IPS-15b (cell line): ENCODE measurements at regions not wholly inside any gene's neighbourhood (a gene's known extent, or its start where the extent isn't known, plus 50 kb on each side); places are given as distances from the start of the nearest gene placed in this dataset.

Experiments used
- H3K27me3 ChIP-seq: one replicate; pipeline ENCODE4 v1.6.1; 2013; ENCODE audit warnings: low read length; ENCODE audit not compliant: control insufficient read depth, insufficient read depth
- H3K36me3 ChIP-seq: one replicate; pipeline ENCODE4 v1.6.1; 2013; ENCODE audit warnings: low read length; ENCODE audit not compliant: control insufficient read depth, insufficient read depth
- H3K4me1 ChIP-seq: one replicate; pipeline ENCODE4 v1.6.1; 2013; ENCODE audit warnings: mild to moderate bottlenecking, low read length; ENCODE audit not compliant: control insufficient read depth, insufficient read depth
- H3K4me3 ChIP-seq: one replicate; pipeline ENCODE4 v1.5.1; 2013; ENCODE audit warnings: low read depth, low read length
- H3K9ac ChIP-seq: one replicate; pipeline ENCODE4 v1.6.1; 2013; ENCODE audit warnings: low read depth, mild to moderate bottlenecking, low read length
- H3K9me3 ChIP-seq: one replicate; pipeline ENCODE4 v1.6.1; 2013; ENCODE audit warnings: mild to moderate bottlenecking, low read length; ENCODE audit not compliant: control insufficient read depth, insufficient read depth

GRCh38 chr2:144146876-144147275 lies 373.0 kb downstream of the ZEB2 start:
- H3K4me3 ChIP-seq, result no peak overlapping the region
- no peaks in the 10 kb centered on the region for H3K36me3 ChIP-seq
- H3K9me3 ChIP-seq, result no peaks in the 10 kb centered on the region
- H3K4me1 ChIP-seq, result no peaks in the 10 kb centered on the region
- H3K9ac ChIP-seq, result no peak overlapping the region
- H3K27me3 ChIP-seq, result no peaks in the 10 kb centered on the region

DNA sequence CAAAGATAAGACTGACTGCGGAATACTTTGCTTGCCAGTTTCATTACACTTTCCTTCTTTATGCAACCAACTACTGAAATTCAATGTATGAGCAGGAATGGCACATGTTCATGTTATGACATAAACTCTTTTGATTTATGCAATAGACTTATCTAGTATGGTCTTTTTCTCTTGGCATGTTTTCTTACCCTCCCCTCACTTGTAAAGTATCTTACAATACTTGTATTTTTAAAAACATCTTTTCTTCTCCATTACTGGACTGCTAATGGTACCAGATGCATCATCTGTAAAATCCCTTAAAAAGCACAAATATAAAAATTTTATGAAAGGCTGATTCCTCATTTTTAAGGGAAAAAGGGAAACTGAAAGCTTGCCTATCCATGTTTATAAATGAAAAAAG lies 373.8 kb downstream of the ZEB2 start:
- Histone ChIP-seq H3K27me3 (no peaks in the 10 kb centered on the region), H3K4me1 (no peaks in the 10 kb centered on the region), H3K9me3 (no peaks in the 10 kb centered on the region), H3K36me3 (no peaks in the 10 kb centered on the region), H3K4me3 (no peak overlapping the region), H3K9ac (no peak overlapping the region)

GRCh38 chr2:144143294-144144151 lies 376.4 kb downstream of the ZEB2 start:
- H3K9ac ChIP-seq, result no peak overlapping the region
- no peaks in the 10 kb centered on the region for H3K27me3 ChIP-seq
- H3K9me3 ChIP-seq, result no peaks in the 10 kb centered on the region
- H3K4me3 ChIP-seq, result no peak overlapping the region
- no peaks in the 10 kb centered on the region for H3K4me1 ChIP-seq
- H3K36me3 ChIP-seq, result no peaks in the 10 kb centered on the region

GRCh38 chr2:144140891-144141290 lies 379.0 kb downstream of the ZEB2 start:
- Histone ChIP-seq H3K36me3 (no peaks in the 10 kb centered on the region), H3K9ac (no peak overlapping the region)

DNA sequence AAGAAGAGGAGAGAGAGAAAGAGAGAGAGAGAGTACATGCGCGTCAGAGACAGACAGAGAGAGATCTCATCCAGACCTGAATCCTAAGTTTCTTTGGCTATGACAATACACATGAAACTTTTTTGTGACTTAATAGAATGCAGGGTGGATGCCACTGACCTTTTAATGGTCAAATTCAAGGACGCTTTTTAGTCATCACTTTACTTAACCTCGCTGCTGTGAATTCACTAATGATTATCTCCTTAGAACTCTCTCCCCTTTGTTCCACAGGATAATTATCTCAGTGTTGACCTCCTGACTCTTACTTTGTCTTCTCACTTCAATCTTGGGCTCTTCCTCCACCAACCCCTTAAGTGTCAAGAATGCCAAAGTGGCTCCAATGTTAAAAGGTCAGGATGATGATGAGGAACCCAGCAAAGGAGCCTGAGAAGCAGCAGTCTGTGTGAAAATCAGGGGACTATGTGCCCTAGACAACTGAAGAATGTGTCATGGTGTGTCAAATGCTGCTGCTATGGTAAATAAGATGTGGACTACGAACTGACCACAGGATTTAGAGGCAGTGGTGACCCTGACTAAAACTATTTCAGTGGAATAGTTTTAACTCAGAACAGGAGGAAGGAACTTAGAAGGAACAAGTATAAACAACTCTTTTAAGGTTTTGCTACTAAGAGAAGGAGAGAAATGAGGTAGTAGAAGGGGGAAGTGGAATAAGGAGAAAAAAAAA lies 382.1 kb downstream of the ZEB2 start:
- no peaks in the 10 kb centered on the region for H3K9me3 ChIP-seq
- no peak overlapping the region for H3K9ac ChIP-seq
- H3K27me3 ChIP-seq, result no peaks in the 10 kb centered on the region
- no peak overlapping the region for H3K4me3 ChIP-seq
- H3K36me3 ChIP-seq, result no peaks in the 10 kb centered on the region
- H3K4me1 ChIP-seq, result peaks cover 3% of the 10 kb centered on the region

More at GRCh38 chr2:144140891-144141290, 379.0 kb downstream of the ZEB2 start:
- Histone ChIP-seq H3K9me3 (no peaks in the 10 kb centered on the region), H3K27me3 (no peaks in the 10 kb centered on the region), H3K4me3 (no peak overlapping the region), H3K4me1 (no peaks in the 10 kb centered on the region)

- Histone ChIP-seq H3K36me3 (no peaks in the 10 kb centered on the region), H3K9ac (no peak overlapping the region), H3K27me3 (no peaks in the 10 kb centered on the region)
Measured at GRCh38 chr2:144137272-144137671, 382.6 kb downstream of the ZEB2 start.

GRCh38 chr2:144136297-144137010 lies 383.5 kb downstream of the ZEB2 start:
- H3K4me1 ChIP-seq, result peaks cover 3% of the 10 kb centered on the region
- H3K36me3 ChIP-seq, result no peaks in the 10 kb centered on the region
- no peak overlapping the region for H3K4me3 ChIP-seq
- no peak overlapping the region for H3K9ac ChIP-seq
- no peaks in the 10 kb centered on the region for H3K9me3 ChIP-seq
- H3K27me3 ChIP-seq, result no peaks in the 10 kb centered on the region

More at GRCh38 chr2:144137272-144137671, 382.6 kb downstream of the ZEB2 start:
- Histone ChIP-seq H3K9me3 (no peaks in the 10 kb centered on the region), H3K4me3 (no peak overlapping the region), H3K4me1 (peaks cover 3% of the 10 kb centered on the region)

DNA sequence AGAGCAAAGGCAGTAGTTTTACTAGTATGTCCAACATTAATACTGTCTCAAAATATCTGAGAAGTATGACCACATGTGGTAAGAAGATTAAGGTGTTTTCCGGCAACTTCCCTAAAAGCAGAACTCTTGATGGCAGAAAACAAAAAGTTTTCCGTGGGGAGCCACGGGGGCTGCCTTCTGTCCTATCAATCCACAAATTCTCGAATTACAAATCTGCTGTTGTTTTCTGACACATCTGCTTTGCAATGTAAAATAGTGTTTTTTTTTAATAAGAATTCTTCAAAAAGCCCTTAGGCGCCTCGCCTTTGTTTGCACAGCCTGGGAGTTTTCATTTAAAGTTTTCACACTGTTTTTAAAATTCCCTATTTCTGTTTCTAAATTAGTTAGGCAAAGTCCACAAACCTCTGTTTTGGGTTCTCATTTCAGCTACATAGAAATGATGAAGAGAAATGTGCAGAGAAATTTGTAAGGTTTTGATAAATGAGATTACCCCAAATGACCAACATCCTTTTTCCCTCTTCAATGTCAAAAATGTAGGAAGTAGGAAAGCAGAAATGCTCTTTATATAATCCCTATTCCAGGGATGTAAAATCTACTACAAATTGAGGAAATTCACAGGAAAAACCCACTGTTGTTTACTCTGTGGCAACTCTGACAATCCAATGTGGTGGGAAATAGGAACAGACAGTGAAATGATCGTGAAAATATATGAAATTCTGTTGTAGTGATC lies 385.8 kb downstream of the ZEB2 start:
- H3K9ac ChIP-seq, result no peak overlapping the region

DNA sequence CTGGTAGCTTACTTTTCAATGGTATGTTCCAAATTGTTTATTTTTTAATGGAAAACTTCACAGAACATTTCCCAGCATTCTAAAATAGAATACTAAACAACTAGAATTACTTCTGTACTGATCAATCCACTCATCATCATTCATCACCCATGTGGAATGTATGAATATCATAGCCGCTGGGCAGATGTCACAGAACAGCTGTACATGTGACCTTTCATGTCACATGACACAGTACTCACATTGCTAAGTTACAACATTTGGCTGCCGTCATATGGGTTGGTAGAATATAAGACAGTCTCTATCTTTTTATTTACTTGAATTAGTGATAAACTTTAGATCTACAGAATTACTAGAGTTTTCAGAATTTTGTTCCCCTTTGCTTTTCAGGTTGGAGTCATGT lies 387.6 kb downstream of the ZEB2 start:
- H3K36me3 ChIP-seq, result no peaks in the 10 kb centered on the region

More for the DNA sequence above, 385.8 kb downstream of the ZEB2 start:
- no peaks in the 10 kb centered on the region for H3K36me3 ChIP-seq
- H3K9me3 ChIP-seq, result no peaks in the 10 kb centered on the region
- no peaks in the 10 kb centered on the region for H3K27me3 ChIP-seq
- no peak overlapping the region for H3K4me3 ChIP-seq
- H3K4me1 ChIP-seq, result peaks cover 3% of the 10 kb centered on the region

DNA sequence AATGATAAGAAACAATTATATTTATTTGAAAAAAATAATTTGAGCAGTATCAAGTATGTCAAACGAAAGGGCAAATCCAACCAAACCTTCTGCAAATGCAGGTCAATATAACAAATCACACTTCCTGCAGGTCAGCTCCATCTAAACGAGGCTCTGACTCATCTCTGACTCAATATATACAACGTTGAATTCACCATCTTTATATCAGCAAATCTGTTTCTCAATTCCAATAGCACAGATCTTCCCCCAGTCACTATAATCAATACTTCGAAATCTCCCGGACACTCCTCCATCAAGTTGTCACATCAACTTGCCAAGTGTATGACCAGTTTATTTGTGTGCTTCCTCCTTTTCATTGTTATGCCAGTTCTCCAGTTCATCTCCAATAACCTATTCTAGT lies 388.9 kb downstream of the ZEB2 start:
- H3K36me3 ChIP-seq, result no peaks in the 10 kb centered on the region
- H3K9me3 ChIP-seq, result no peaks in the 10 kb centered on the region
- no peak overlapping the region for H3K9ac ChIP-seq
- H3K4me3 ChIP-seq, result no peak overlapping the region
- H3K27me3 ChIP-seq, result no peaks in the 10 kb centered on the region
- peaks cover 3% of the 10 kb centered on the region for H3K4me1 ChIP-seq

More for the DNA sequence above, 387.6 kb downstream of the ZEB2 start:
- Histone ChIP-seq H3K27me3 (no peaks in the 10 kb centered on the region), H3K9ac (no peak overlapping the region), H3K4me1 (peaks cover 3% of the 10 kb centered on the region), H3K4me3 (no peak overlapping the region), H3K9me3 (no peaks in the 10 kb centered on the region)

DNA sequence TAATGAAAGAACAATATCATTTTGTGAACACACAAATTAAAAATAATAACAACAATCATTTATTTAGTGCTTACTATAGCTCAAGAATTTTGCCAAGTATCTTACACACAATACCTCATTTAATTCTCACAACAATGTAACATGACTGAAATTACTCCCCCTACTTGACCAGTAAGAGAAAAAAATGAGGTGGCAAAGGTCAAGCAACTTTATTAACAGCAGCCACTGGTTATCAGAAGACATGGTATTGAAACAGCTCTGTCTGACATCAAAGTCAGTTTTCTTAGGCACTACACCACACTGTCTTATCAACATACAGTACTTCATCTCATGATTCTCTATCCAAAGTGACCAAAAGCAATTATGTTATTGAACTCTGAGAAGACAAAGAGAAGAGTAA lies 389.4 kb downstream of the ZEB2 start:
- H3K9me3 ChIP-seq, result no peaks in the 10 kb centered on the region
- no peak overlapping the region for H3K9ac ChIP-seq
- no peaks in the 10 kb centered on the region for H3K27me3 ChIP-seq
- no peaks in the 10 kb centered on the region for H3K36me3 ChIP-seq
- no peak overlapping the region for H3K4me3 ChIP-seq
- peaks cover 3% of the 10 kb centered on the region for H3K4me1 ChIP-seq
